ENCODE measurements at regions not wholly inside any gene's neighbourhood (a gene's known extent, or its start where the extent isn't known, plus 50 kb on each side); places are given as distances from the start of the nearest gene placed in this dataset.

DNA sequence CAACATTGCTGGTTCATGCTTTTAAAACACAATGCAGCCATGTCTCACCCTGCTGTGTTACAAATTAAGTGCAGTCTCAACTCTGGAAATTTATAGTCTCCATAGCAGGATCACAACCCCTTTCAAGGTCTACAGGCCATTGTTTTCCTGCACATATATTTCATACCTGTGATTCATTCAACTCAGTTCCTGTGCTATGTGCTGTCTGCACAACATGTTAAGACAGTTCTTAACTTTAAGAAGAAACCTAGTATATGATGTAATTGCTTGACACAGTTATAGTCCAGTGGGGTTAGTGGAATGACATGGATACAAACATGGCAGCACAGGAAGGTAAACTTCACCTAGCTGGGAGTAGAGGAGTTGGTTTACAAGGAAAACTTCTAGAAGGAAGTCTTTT, 106.4 kb downstream of the IFI44 start:
- no peak for ATAC-seq
- no peaks in the 10 kb centered on the region for H3K4me1 ChIP-seq
- H3K27ac ChIP-seq = no peak overlapping the region
- no peaks in the 10 kb centered on the region for H3K9me3 ChIP-seq
- H3K4me3 ChIP-seq = no peak overlapping the region
- TF ChIP-seq, protein P1, sequence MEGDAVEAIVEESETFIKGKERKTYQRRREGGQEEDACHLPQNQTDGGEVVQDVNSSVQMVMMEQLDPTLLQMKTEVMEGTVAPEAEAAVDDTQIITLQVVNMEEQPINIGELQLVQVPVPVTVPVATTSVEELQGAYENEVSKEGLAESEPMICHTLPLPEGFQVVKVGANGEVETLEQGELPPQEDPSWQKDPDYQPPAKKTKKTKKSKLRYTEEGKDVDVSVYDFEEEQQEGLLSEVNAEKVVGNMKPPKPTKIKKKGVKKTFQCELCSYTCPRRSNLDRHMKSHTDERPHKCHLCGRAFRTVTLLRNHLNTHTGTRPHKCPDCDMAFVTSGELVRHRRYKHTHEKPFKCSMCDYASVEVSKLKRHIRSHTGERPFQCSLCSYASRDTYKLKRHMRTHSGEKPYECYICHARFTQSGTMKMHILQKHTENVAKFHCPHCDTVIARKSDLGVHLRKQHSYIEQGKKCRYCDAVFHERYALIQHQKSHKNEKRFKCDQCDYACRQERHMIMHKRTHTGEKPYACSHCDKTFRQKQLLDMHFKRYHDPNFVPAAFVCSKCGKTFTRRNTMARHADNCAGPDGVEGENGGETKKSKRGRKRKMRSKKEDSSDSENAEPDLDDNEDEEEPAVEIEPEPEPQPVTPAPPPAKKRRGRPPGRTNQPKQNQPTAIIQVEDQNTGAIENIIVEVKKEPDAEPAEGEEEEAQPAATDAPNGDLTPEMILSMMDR (IDR thresholded peaks at IDR 0.05) = no peak
- intact Hi-C loops (cut with DNase I) = no loop called here
- H3K36me3 ChIP-seq (ENCODE audit: insufficient read depth in 1 of 2, low read depth in 1 of 2) = no peaks in the 10 kb centered on the region
- DNase-seq = no peak
- no peaks in the 10 kb centered on the region for H3K27me3 ChIP-seq (ENCODE audit: insufficient read depth in 3 of 3, low read length in 2 of 3)

DNA sequence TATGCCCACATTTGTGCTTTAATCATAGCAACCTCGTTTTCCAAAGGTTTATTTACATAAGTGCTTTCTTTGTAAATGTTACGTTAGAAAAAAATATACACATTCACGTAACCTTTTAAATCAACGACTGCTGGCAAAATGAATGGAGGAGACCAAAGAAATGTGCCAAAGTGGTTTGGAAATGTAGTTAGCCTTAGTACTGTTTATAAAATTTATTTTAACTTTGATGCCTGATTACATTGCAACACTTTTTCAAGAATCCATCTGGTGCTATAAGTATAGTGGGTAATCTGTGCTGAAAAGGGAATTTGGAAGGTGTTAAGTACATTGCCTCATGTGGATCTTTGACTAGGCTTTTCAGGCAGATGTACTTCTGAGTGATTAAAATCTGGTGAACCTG, 108.9 kb downstream of the IFI44 start:
- intact Hi-C loops (cut with DNase I) = no loop called here
- Histone ChIP-seq H3K9me3 (no peaks in the 10 kb centered on the region), H3K4me1 (no peaks in the 10 kb centered on the region), H3K4me3 (no peak overlapping the region), H3K36me3 (ENCODE audit: insufficient read depth in 1 of 2, low read depth in 1 of 2) (no peaks in the 10 kb centered on the region), H3K27me3 (ENCODE audit: insufficient read depth in 3 of 3, low read length in 2 of 3) (no peaks in the 10 kb centered on the region), H3K27ac (no peak overlapping the region)
- ATAC-seq (no peak), DNase-seq (no peak)
- WGBS, 3 donors = 74 to 82% (median 74%) methylated on average over 4 of the region's 4 CpGs
- TF ChIP-seq, protein P1 (IDR thresholded peaks at IDR 0.05) = no peak

DNA sequence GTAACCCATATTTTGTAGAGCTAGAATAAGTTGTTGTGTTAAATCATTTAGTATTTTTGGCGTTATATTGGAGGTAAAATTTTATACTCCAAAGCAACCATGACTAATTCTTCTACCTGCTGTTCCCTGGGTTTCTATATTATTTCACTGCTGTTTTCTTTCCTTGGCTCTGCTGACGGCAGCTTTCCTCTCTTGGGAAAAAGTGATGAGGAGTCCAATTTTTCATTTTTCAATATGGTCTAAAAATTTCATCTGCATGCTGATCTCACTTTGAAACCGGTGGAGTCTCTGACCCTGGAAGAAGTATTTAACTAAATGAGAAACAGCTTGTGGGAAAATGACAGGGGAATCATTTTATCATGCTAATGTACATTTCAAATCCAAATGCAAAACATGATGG, 110.2 kb downstream of the IFI44 start:
- no peaks in the 10 kb centered on the region for H3K4me1 ChIP-seq
- H3K27me3 ChIP-seq (ENCODE audit: insufficient read depth in 3 of 3, low read length in 2 of 3) = no peaks in the 10 kb centered on the region
- WGBS, 3 donors = 27 to 36% (median 34%) methylated on average over 3 of the region's 3 CpGs
- no peaks in the 10 kb centered on the region for H3K9me3 ChIP-seq
- ATAC-seq = no peak
- H3K4me3 ChIP-seq = no peak overlapping the region
- H3K36me3 ChIP-seq (ENCODE audit: insufficient read depth in 1 of 2, low read depth in 1 of 2) = no peaks in the 10 kb centered on the region
- H3K27ac ChIP-seq = no peak overlapping the region
- intact Hi-C loops (cut with DNase I) = no loop called here
- TF ChIP-seq, protein P1 (IDR thresholded peaks at IDR 0.05) = no peak
- no peak for DNase-seq

DNA sequence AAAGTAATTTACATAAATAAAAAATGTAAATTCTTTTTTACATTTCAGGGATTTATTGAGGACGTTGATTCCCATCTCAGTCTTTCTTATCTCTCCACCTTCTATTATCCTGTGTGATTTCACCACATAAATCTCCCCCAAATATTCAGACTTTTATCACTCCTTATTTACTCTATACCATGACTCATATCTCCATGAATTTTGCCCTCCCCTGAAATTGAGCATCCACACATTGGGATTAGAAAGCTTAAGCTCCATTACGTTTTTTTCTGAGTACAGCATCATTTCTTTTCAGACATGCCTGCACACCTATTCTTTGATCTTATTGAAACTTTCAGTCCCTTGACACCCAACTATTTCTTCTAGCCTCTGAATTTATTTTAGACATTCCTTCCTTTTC, 111.2 kb downstream of the IFI44 start:
- H3K4me1 ChIP-seq = no peaks in the 10 kb centered on the region
- DNase-seq (no peak), ATAC-seq (no peak)
- no peaks in the 10 kb centered on the region for H3K27me3 ChIP-seq (ENCODE audit: insufficient read depth in 3 of 3, low read length in 2 of 3)
- no peak overlapping the region for H3K4me3 ChIP-seq
- 49 to 62% (median 52%) methylated on average over 2 of the region's 2 CpGs for WGBS, 3 donors
- TF ChIP-seq, protein P1 (IDR thresholded peaks at IDR 0.05) = no peak
- H3K36me3 ChIP-seq (ENCODE audit: insufficient read depth in 1 of 2, low read depth in 1 of 2) = no peaks in the 10 kb centered on the region
- no peak overlapping the region for H3K27ac ChIP-seq
- intact Hi-C loops (cut with DNase I) = no loop called here
- H3K9me3 ChIP-seq = no peaks in the 10 kb centered on the region

DNA sequence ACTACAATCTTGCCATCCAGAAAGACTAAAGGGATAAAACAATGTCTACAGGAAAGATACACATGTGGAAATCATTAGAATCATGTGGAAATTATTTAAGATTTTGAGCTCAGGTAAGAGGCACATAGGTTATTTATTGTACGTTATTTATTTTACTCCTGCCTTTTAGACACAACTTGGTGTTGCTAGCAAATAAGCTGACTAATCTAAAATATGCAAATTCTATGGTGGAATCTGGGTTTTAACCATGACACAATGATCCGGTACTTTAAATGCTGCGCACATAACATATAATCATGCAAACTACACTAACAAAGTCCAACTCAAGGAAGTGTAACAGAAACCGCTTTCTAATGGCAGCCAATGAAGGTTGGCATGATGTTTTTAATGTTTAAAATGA, 112.5 kb downstream of the IFI44 start:
- no peaks in the 10 kb centered on the region for H3K36me3 ChIP-seq (ENCODE audit: insufficient read depth in 1 of 2, low read depth in 1 of 2)
- H3K4me3 ChIP-seq = no peak overlapping the region
- no peaks in the 10 kb centered on the region for H3K4me1 ChIP-seq
- WGBS, 3 donors = 82 to 88% (median 82%) methylated on average over 4 of the region's 4 CpGs
- no peaks in the 10 kb centered on the region for H3K9me3 ChIP-seq
- DNase-seq = no peak
- no peak for ATAC-seq
- intact Hi-C loops (cut with DNase I) = no loop called here
- no peaks in the 10 kb centered on the region for H3K27me3 ChIP-seq (ENCODE audit: insufficient read depth in 3 of 3, low read length in 2 of 3)
- TF ChIP-seq, protein P1 (IDR thresholded peaks at IDR 0.05) = no peak
- no peak overlapping the region for H3K27ac ChIP-seq

Measured in psoas muscle (tissue), 7 donors.